Transverse colon (tissue), 3 donors: ENCODE measurements at regions not wholly inside any gene's neighbourhood (a gene's known extent, or its start where the extent isn't known, plus 50 kb on each side); places are given as distances from the start of the nearest gene placed in this dataset.

Source experiments
- POLR2A ChIP-seq: fragments of 450-650 bp; IDR thresholded peaks from one replicate; pipeline ENCODE4 v1.6.1; 2016; ENCODE audit warnings: antibody characterized with exemption, mild to moderate bottlenecking, moderate library complexity
- TF ChIP-seq, protein P1 (sequence below), 5 experiments: fragments of 200-600 bp in 3 of 5; fragments of 450-650 bp in 2 of 5; sonication (generic) in 3 of 5; IDR thresholded peaks; 1 replicate in 2 of 5; 2 replicates in 3 of 5; pipeline ENCODE4 v1.5.1; 2016 to 2017; ENCODE audit warnings: antibody characterized with exemption in 5 of 5, inconsistent platforms in 3 of 5, mild to moderate bottlenecking in 2 of 5, moderate library complexity in 1 of 5

DNA sequence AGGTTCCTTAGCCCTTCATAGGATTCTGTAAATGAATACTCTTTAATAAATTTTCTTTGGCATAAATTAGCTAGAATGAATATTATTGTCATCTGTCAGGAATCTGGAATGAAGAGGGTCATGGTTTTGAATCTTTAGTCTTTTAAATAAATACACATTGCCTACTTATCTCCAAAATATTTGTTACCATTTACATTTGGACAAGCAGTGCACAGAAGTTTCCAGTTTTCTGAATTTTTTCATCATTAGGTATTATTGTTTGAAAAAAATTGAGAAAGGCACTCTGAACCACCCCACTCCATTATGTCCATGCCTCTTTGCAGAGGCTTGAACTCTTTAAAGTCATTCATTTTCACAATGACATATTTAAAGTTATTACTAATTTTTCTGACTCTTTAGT lies 549.0 kb upstream of the LUZP2 start:
- TF ChIP-seq, protein P1, sequence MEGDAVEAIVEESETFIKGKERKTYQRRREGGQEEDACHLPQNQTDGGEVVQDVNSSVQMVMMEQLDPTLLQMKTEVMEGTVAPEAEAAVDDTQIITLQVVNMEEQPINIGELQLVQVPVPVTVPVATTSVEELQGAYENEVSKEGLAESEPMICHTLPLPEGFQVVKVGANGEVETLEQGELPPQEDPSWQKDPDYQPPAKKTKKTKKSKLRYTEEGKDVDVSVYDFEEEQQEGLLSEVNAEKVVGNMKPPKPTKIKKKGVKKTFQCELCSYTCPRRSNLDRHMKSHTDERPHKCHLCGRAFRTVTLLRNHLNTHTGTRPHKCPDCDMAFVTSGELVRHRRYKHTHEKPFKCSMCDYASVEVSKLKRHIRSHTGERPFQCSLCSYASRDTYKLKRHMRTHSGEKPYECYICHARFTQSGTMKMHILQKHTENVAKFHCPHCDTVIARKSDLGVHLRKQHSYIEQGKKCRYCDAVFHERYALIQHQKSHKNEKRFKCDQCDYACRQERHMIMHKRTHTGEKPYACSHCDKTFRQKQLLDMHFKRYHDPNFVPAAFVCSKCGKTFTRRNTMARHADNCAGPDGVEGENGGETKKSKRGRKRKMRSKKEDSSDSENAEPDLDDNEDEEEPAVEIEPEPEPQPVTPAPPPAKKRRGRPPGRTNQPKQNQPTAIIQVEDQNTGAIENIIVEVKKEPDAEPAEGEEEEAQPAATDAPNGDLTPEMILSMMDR (IDR thresholded peaks at IDR 0.05), result no peak
- TF ChIP-seq POLR2A, result no peak
